ENCODE measurements at regions not wholly inside any gene's neighbourhood (a gene's known extent, or its start where the extent isn't known, plus 50 kb on each side); places are given as distances from the start of the nearest gene placed in this dataset.
"Not testable (repeated sequence)": the region's sequence is repeated elsewhere in the genome, so short reads cannot be mapped to it uniquely, and the experiment has no call there.

DNA sequence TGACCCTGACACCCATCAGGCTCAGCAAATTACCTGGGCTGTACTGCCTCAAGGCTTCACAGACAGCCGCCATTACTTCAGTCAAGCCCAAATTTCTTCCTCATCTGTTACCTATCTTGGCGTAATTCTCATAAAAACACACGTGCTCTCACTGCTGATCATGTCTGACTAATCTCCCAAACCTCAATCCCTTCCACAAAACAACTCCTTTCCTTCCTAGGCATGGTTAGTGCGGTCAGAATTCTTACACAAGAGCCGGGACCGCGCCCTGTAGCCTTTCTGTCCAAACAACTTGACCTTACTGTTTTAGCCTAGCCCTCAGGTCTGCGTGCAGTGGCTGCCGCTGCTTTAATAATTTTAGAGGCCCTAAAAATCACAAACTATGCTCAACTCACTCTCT lies 828.2 kb downstream of the LTN1 start:
- not testable (repeated sequence) for H3K27me3 ChIP-seq (ENCODE audit: control insufficient read depth in 5 of 5, insufficient read depth in 4 of 5, low read length in 5 of 5); H3K36me3 ChIP-seq (ENCODE audit: control insufficient read depth in 5 of 5, insufficient read depth in 5 of 5, low read length in 5 of 5); H3K27ac ChIP-seq (ENCODE audit: low read depth, low read length); H3K9me3 ChIP-seq (ENCODE audit: control insufficient read depth in 5 of 5, low read length in 5 of 5); H3K4me1 ChIP-seq (ENCODE audit: control insufficient read depth in 5 of 5, insufficient read depth in 5 of 5, low read length in 5 of 5); H3K4me3 ChIP-seq (ENCODE audit: low read depth in 1 of 5, low read length in 5 of 5); H3K9ac ChIP-seq (ENCODE audit: low read length in 5 of 5)

GRCh38 chr21:28162052-28162451 lies 830.6 kb downstream of the LTN1 start:
- H3K27me3 ChIP-seq (ENCODE audit: control insufficient read depth in 5 of 5, insufficient read depth in 4 of 5, low read length in 5 of 5); H3K4me3 ChIP-seq (ENCODE audit: low read depth in 1 of 5, low read length in 5 of 5); H3K27ac ChIP-seq (ENCODE audit: low read depth, low read length); H3K9me3 ChIP-seq (ENCODE audit: control insufficient read depth in 5 of 5, low read length in 5 of 5); H3K4me1 ChIP-seq (ENCODE audit: control insufficient read depth in 5 of 5, insufficient read depth in 5 of 5, low read length in 5 of 5); H3K9ac ChIP-seq (ENCODE audit: low read length in 5 of 5); H3K36me3 ChIP-seq (ENCODE audit: control insufficient read depth in 5 of 5, insufficient read depth in 5 of 5, low read length in 5 of 5): not testable (repeated sequence)

DNA sequence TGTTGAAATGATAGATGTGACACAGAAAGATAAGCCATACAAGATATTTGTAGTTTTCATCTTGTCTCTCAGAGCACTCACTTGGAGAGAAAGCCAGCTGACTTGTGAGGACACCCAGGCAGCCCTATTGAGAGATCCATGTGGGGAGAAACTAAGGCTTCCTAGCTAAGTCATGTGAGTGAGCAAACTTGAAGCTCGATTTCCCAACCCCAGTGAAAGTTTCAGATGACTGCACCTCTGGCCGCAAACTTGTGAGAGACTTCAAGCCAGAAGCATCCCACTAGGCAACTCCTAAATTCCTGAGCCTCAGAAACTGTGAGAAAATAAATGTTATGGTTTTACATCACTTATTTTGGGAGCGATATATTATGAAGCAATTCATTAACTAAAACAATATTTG lies 832.3 kb downstream of the LTN1 start:
- no peaks in the 10 kb centered on the region for H3K27me3 ChIP-seq (ENCODE audit: control insufficient read depth in 5 of 5, insufficient read depth in 4 of 5, low read length in 5 of 5)
- no peak overlapping the region for H3K27ac ChIP-seq (ENCODE audit: low read depth, low read length)
- no peaks in the 10 kb centered on the region for H3K9me3 ChIP-seq (ENCODE audit: control insufficient read depth in 5 of 5, low read length in 5 of 5)
- no peaks in the 10 kb centered on the region for H3K36me3 ChIP-seq (ENCODE audit: control insufficient read depth in 5 of 5, insufficient read depth in 5 of 5, low read length in 5 of 5)
- no peaks in the 10 kb centered on the region for H3K4me1 ChIP-seq (ENCODE audit: control insufficient read depth in 5 of 5, insufficient read depth in 5 of 5, low read length in 5 of 5)
- H3K4me3 ChIP-seq (ENCODE audit: low read depth in 1 of 5, low read length in 5 of 5), result no peak overlapping the region
- H3K9ac ChIP-seq (ENCODE audit: low read length in 5 of 5), result no peak overlapping the region

- Histone ChIP-seq H3K4me3 (ENCODE audit: low read depth in 1 of 5, low read length in 5 of 5) (no peak overlapping the region), H3K4me1 (ENCODE audit: control insufficient read depth in 5 of 5, insufficient read depth in 5 of 5, low read length in 5 of 5) (no peaks in the 10 kb centered on the region), H3K27me3 (ENCODE audit: control insufficient read depth in 5 of 5, insufficient read depth in 4 of 5, low read length in 5 of 5) (no peaks in the 10 kb centered on the region), H3K9ac (ENCODE audit: low read length in 5 of 5) (no peak overlapping the region), H3K9me3 (ENCODE audit: control insufficient read depth in 5 of 5, low read length in 5 of 5) (no peaks in the 10 kb centered on the region), H3K27ac (ENCODE audit: low read depth, low read length) (no peak overlapping the region), H3K36me3 (ENCODE audit: control insufficient read depth in 5 of 5, insufficient read depth in 5 of 5, low read length in 5 of 5) (no peaks in the 10 kb centered on the region)
Measured at GRCh38 chr21:28159396-28159795, 833.3 kb downstream of the LTN1 start.

GRCh38 chr21:28156590-28156989 lies 836.1 kb downstream of the LTN1 start:
- Histone ChIP-seq H3K27me3 (ENCODE audit: control insufficient read depth in 5 of 5, insufficient read depth in 4 of 5, low read length in 5 of 5) (no peaks in the 10 kb centered on the region), H3K27ac (ENCODE audit: low read depth, low read length) (no peak overlapping the region), H3K9ac (ENCODE audit: low read length in 5 of 5) (no peak overlapping the region), H3K9me3 (ENCODE audit: control insufficient read depth in 5 of 5, low read length in 5 of 5) (no peaks in the 10 kb centered on the region), H3K4me3 (ENCODE audit: low read depth in 1 of 5, low read length in 5 of 5) (no peak overlapping the region), H3K36me3 (ENCODE audit: control insufficient read depth in 5 of 5, insufficient read depth in 5 of 5, low read length in 5 of 5) (no peaks in the 10 kb centered on the region), H3K4me1 (ENCODE audit: control insufficient read depth in 5 of 5, insufficient read depth in 5 of 5, low read length in 5 of 5) (no peaks in the 10 kb centered on the region)

- no peaks in the 10 kb centered on the region for H3K27me3 ChIP-seq (ENCODE audit: control insufficient read depth in 5 of 5, insufficient read depth in 4 of 5, low read length in 5 of 5)
- H3K27ac ChIP-seq (ENCODE audit: low read depth, low read length), result no peak overlapping the region
- H3K36me3 ChIP-seq (ENCODE audit: control insufficient read depth in 5 of 5, insufficient read depth in 5 of 5, low read length in 5 of 5), result no peaks in the 10 kb centered on the region
- H3K9ac ChIP-seq (ENCODE audit: low read length in 5 of 5), result no peak overlapping the region
- H3K4me1 ChIP-seq (ENCODE audit: control insufficient read depth in 5 of 5, insufficient read depth in 5 of 5, low read length in 5 of 5), result no peaks in the 10 kb centered on the region
- no peaks in the 10 kb centered on the region for H3K9me3 ChIP-seq (ENCODE audit: control insufficient read depth in 5 of 5, low read length in 5 of 5)
- H3K4me3 ChIP-seq (ENCODE audit: low read depth in 1 of 5, low read length in 5 of 5), result no peak overlapping the region
Measured at GRCh38 chr21:28154121-28154520, 838.6 kb downstream of the LTN1 start.

- Histone ChIP-seq H3K9me3 (ENCODE audit: control insufficient read depth in 5 of 5, low read length in 5 of 5) (peaks cover 0 to 4% (median 0%) of the 10 kb centered on the region in 5 donors), H3K4me1 (ENCODE audit: control insufficient read depth in 5 of 5, insufficient read depth in 5 of 5, low read length in 5 of 5) (peaks cover 0 to 8% (median 5%) of the 10 kb centered on the region in 5 donors), H3K4me3 (ENCODE audit: low read depth in 1 of 5, low read length in 5 of 5) (no peak overlapping the region), H3K27ac (ENCODE audit: low read depth, low read length) (no peak overlapping the region), H3K27me3 (ENCODE audit: control insufficient read depth in 5 of 5, insufficient read depth in 4 of 5, low read length in 5 of 5) (no peaks in the 10 kb centered on the region), H3K9ac (ENCODE audit: low read length in 5 of 5) (no peak overlapping the region), H3K36me3 (ENCODE audit: control insufficient read depth in 5 of 5, insufficient read depth in 5 of 5, low read length in 5 of 5) (no peaks in the 10 kb centered on the region)
Measured at GRCh38 chr21:28152732-28153131, 839.9 kb downstream of the LTN1 start.

DNA sequence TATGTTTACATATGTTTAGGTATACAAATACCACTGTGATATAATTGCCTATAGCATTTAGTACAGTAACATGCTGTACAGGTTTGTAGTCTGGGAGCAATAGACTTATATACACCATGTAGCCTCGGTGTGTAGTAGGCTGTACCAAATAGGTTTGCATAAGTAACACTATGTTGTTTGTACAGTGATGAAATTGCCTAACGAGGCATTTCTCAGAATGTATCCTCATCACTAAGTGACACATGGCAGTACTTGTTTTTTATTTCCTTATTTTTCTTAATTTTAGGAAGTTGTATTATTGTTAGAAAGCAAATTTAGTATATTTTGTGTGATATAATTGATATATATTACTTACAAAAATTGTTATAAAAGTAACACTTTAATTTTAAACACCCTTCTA lies 840.9 kb downstream of the LTN1 start:
- Histone ChIP-seq H3K9ac (ENCODE audit: low read length in 5 of 5) (no peak overlapping the region), H3K4me3 (ENCODE audit: low read depth in 1 of 5, low read length in 5 of 5) (no peak overlapping the region), H3K27ac (ENCODE audit: low read depth, low read length) (no peak overlapping the region), H3K36me3 (ENCODE audit: control insufficient read depth in 5 of 5, insufficient read depth in 5 of 5, low read length in 5 of 5) (no peaks in the 10 kb centered on the region), H3K4me1 (ENCODE audit: control insufficient read depth in 5 of 5, insufficient read depth in 5 of 5, low read length in 5 of 5) (peaks cover 0 to 8% (median 5%) of the 10 kb centered on the region in 5 donors), H3K27me3 (ENCODE audit: control insufficient read depth in 5 of 5, insufficient read depth in 4 of 5, low read length in 5 of 5) (no peaks in the 10 kb centered on the region), H3K9me3 (ENCODE audit: control insufficient read depth in 5 of 5, low read length in 5 of 5) (peaks cover 0 to 4% (median 0%) of the 10 kb centered on the region in 5 donors)

GRCh38 chr21:28150778-28151177 lies 841.9 kb downstream of the LTN1 start:
- peaks cover 0 to 4% (median 0%) of the 10 kb centered on the region in 5 donors for H3K9me3 ChIP-seq (ENCODE audit: control insufficient read depth in 5 of 5, low read length in 5 of 5)
- H3K4me1 ChIP-seq (ENCODE audit: control insufficient read depth in 5 of 5, insufficient read depth in 5 of 5, low read length in 5 of 5), result peaks cover 0 to 8% (median 5%) of the 10 kb centered on the region in 5 donors
- no peak overlapping the region for H3K4me3 ChIP-seq (ENCODE audit: low read depth in 1 of 5, low read length in 5 of 5)
- H3K27ac ChIP-seq (ENCODE audit: low read depth, low read length), result no peak overlapping the region
- H3K27me3 ChIP-seq (ENCODE audit: control insufficient read depth in 5 of 5, insufficient read depth in 4 of 5, low read length in 5 of 5), result no peaks in the 10 kb centered on the region
- H3K36me3 ChIP-seq (ENCODE audit: control insufficient read depth in 5 of 5, insufficient read depth in 5 of 5, low read length in 5 of 5), result no peaks in the 10 kb centered on the region
- H3K9ac ChIP-seq (ENCODE audit: low read length in 5 of 5), result no peak overlapping the region

- Histone ChIP-seq H3K9ac (ENCODE audit: low read length in 5 of 5) (no peak overlapping the region), H3K4me1 (ENCODE audit: control insufficient read depth in 5 of 5, insufficient read depth in 5 of 5, low read length in 5 of 5) (peaks cover 0 to 8% (median 5%) of the 10 kb centered on the region in 5 donors), H3K9me3 (ENCODE audit: control insufficient read depth in 5 of 5, low read length in 5 of 5) (peaks cover 0 to 4% (median 0%) of the 10 kb centered on the region in 5 donors), H3K4me3 (ENCODE audit: low read depth in 1 of 5, low read length in 5 of 5) (peak overlapping the region in 1 of 5 donors; percentile 22), H3K27me3 (ENCODE audit: control insufficient read depth in 5 of 5, insufficient read depth in 4 of 5, low read length in 5 of 5) (no peaks in the 10 kb centered on the region), H3K36me3 (ENCODE audit: control insufficient read depth in 5 of 5, insufficient read depth in 5 of 5, low read length in 5 of 5) (no peaks in the 10 kb centered on the region), H3K27ac (ENCODE audit: low read depth, low read length) (no peak overlapping the region)
Measured at GRCh38 chr21:28148400-28149064, 844.1 kb downstream of the LTN1 start.

All from subcutaneous abdominal adipose tissue (tissue), 5 donors.